ENCODE measurements at regions not wholly inside any gene's neighbourhood (a gene's known extent, or its start where the extent isn't known, plus 50 kb on each side); places are given as distances from the start of the nearest gene placed in this dataset.

- Histone ChIP-seq H3K4me1 (ENCODE audit: low read depth, poor library complexity, severe bottlenecking) (no peaks in the 10 kb centered on the region), H3K27ac (no peak overlapping the region), H2AFZ (ENCODE audit: low read depth) (no peak overlapping the region), H3K9ac (no peak overlapping the region), H3K27me3 (ENCODE audit: insufficient read depth, low read depth) (no peaks in the 10 kb centered on the region), H4K20me1 (ENCODE audit: insufficient read depth) (no peaks in the 10 kb centered on the region), H3K4me2 (no peak overlapping the region), H3K4me3 (IDR thresholded peaks at IDR 0.05; ENCODE audit: insufficient read depth, low read depth, low read length) (no peak overlapping the region), H3K79me2 (ENCODE audit: insufficient read depth, low read depth) (no peaks in the 10 kb centered on the region), H3K36me3 (ENCODE audit: insufficient read depth) (no peaks in the 10 kb centered on the region)
- TF ChIP-seq, protein P1, sequence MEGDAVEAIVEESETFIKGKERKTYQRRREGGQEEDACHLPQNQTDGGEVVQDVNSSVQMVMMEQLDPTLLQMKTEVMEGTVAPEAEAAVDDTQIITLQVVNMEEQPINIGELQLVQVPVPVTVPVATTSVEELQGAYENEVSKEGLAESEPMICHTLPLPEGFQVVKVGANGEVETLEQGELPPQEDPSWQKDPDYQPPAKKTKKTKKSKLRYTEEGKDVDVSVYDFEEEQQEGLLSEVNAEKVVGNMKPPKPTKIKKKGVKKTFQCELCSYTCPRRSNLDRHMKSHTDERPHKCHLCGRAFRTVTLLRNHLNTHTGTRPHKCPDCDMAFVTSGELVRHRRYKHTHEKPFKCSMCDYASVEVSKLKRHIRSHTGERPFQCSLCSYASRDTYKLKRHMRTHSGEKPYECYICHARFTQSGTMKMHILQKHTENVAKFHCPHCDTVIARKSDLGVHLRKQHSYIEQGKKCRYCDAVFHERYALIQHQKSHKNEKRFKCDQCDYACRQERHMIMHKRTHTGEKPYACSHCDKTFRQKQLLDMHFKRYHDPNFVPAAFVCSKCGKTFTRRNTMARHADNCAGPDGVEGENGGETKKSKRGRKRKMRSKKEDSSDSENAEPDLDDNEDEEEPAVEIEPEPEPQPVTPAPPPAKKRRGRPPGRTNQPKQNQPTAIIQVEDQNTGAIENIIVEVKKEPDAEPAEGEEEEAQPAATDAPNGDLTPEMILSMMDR (conservative IDR thresholded peaks at IDR 0.05; ENCODE audit: low read depth, low read length), result no peak
Observed at GRCh38 chr11:92628401-92629292, 340.8 kb upstream of the MTNR1B start.

DNA sequence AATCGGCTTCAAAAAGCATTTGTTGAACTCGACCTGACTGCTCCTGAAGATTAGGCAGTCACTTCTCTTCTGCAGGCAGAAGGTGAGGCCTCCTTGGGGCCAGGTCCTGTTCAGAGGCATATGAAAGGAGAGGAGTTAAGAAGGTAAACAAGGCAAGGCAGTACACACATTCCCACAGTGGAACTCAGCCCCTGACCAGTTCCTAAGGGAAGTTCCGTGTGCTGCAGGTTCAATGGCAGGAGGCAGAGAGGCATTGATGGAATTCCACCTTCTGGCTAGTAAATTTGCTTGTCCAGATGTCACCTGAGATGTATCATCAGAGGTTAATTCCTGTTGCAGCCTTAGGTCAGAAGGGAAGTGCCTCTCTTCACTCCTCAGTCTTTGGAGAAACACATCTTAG is 337.0 kb upstream of the MTNR1B start:
- Histone ChIP-seq H3K27me3 (ENCODE audit: insufficient read depth, low read depth) (no peaks in the 10 kb centered on the region), H3K79me2 (ENCODE audit: insufficient read depth, low read depth) (no peaks in the 10 kb centered on the region), H3K4me2 (no peak overlapping the region), H4K20me1 (ENCODE audit: insufficient read depth) (no peaks in the 10 kb centered on the region), H3K9ac (no peak overlapping the region), H3K36me3 (ENCODE audit: insufficient read depth) (no peaks in the 10 kb centered on the region), H3K4me3 (IDR thresholded peaks at IDR 0.05; ENCODE audit: insufficient read depth, low read depth, low read length) (no peak overlapping the region), H2AFZ (ENCODE audit: low read depth) (no peak overlapping the region), H3K4me1 (ENCODE audit: low read depth, poor library complexity, severe bottlenecking) (no peaks in the 10 kb centered on the region), H3K27ac (no peak overlapping the region)
- TF ChIP-seq, protein P1 (conservative IDR thresholded peaks at IDR 0.05; ENCODE audit: low read depth, low read length), result no peak

DNA sequence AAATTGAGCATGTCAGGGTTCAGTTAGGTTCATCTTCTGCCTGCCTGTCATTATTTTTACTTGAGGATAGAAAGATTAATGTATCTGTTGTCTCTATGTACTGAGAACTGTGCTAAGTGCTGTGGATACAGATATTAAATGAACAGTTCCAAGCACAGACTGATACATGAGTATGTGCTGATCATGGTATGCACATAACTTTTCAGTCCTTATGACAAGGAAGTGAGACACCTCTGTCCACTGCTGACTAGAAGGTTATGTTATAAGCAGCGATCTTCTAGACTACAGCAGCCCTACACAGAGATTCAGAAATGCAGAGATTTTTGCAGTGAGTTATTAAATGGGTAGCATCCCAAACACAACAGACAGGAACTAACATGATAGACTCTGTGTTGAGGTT is 335.6 kb upstream of the MTNR1B start:
- no peaks in the 10 kb centered on the region for H3K27me3 ChIP-seq (ENCODE audit: insufficient read depth, low read depth)
- no peaks in the 10 kb centered on the region for H3K79me2 ChIP-seq (ENCODE audit: insufficient read depth, low read depth)
- no peaks in the 10 kb centered on the region for H4K20me1 ChIP-seq (ENCODE audit: insufficient read depth)
- no peak overlapping the region for H3K4me2 ChIP-seq
- H3K9ac ChIP-seq, result no peak overlapping the region
- H3K4me3 ChIP-seq (IDR thresholded peaks at IDR 0.05; ENCODE audit: insufficient read depth, low read depth, low read length), result no peak overlapping the region
- H2AFZ ChIP-seq (ENCODE audit: low read depth), result no peak overlapping the region
- H3K36me3 ChIP-seq (ENCODE audit: insufficient read depth), result no peaks in the 10 kb centered on the region
- no peak overlapping the region for H3K27ac ChIP-seq
- H3K4me1 ChIP-seq (ENCODE audit: low read depth, poor library complexity, severe bottlenecking), result no peaks in the 10 kb centered on the region
- TF ChIP-seq, protein P1 (conservative IDR thresholded peaks at IDR 0.05; ENCODE audit: low read depth, low read length), result no peak

DNA sequence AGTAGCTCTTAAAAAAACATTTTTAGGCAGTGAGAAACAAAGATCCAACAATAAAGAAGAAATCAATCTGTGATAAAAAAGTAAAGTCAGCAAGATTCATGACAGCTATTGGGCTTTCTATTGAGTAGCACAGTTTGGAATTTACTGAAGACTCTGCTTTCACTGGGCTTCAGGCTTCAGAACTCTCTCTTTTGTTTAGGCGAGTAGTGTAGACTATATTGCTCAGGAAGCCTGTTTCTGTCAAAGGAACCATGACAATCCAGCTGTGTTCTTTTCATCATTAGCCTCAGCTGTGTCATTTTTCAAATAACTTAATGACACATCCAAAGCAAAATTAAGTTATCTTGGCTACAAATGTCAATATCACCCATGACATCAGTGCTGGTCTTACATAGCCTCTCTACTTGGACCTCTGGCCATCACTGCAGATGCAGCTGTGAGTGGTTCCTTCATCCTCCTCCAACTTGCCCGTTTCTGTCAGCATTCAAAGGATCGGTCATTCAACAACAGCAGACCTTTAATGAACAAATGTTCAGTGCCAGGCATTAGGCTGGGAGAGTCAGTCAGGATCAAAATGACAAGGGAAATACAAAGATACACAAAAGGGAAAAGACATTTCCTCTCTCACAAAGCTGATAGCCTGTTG is 332.8 kb upstream of the MTNR1B start:
- Histone ChIP-seq H3K4me2 (no peak overlapping the region), H3K36me3 (ENCODE audit: insufficient read depth) (no peaks in the 10 kb centered on the region), H3K27me3 (ENCODE audit: insufficient read depth, low read depth) (no peaks in the 10 kb centered on the region), H4K20me1 (ENCODE audit: insufficient read depth) (no peaks in the 10 kb centered on the region), H3K9ac (no peak overlapping the region), H3K4me1 (ENCODE audit: low read depth, poor library complexity, severe bottlenecking) (no peaks in the 10 kb centered on the region), H3K4me3 (IDR thresholded peaks at IDR 0.05; ENCODE audit: insufficient read depth, low read depth, low read length) (no peak overlapping the region), H2AFZ (ENCODE audit: low read depth) (no peak overlapping the region), H3K79me2 (ENCODE audit: insufficient read depth, low read depth) (no peaks in the 10 kb centered on the region), H3K27ac (no peak overlapping the region)
- TF ChIP-seq, protein P1 (conservative IDR thresholded peaks at IDR 0.05; ENCODE audit: low read depth, low read length), result no peak
